Lower lobe of right lung (tissue), 2 donors: ENCODE measurements at regions not wholly inside any gene's neighbourhood (a gene's known extent, or its start where the extent isn't known, plus 50 kb on each side); places are given as distances from the start of the nearest gene placed in this dataset.

Source experiments
- ATAC-seq, 2 donors: fragments of 200-7000 bp; cut with Tn5 transposase; one replicate each; pipeline ENCODE4 v1.9.1; 2020 to 2022; ENCODE audit warnings: mild to moderate bottlenecking in 2 of 2, moderate library complexity in 2 of 2
- DNase-seq: peaks from one replicate; pipeline ENCODE4 v3.0.0-alpha.2; 2020
- H3K27ac ChIP-seq: fragments of 200-600 bp; one replicate; pipeline ENCODE4 v1.8.0; 2022
- H3K27me3 ChIP-seq: fragments of 200-600 bp; one replicate; pipeline ENCODE4 v1.8.0; 2022; ENCODE audit warnings: low read depth
- H3K36me3 ChIP-seq: fragments of 200-600 bp; one replicate; pipeline ENCODE4 v1.8.0; 2022; ENCODE audit warnings: mild to moderate bottlenecking
- H3K4me1 ChIP-seq: fragments of 200-600 bp; one replicate; pipeline ENCODE4 v1.8.0; 2022
- H3K4me3 ChIP-seq: fragments of 200-600 bp; one replicate; pipeline ENCODE4 v1.8.0; 2022; ENCODE audit warnings: mild to moderate bottlenecking
- H3K9me3 ChIP-seq: fragments of 200-600 bp; one replicate; pipeline ENCODE4 v1.8.0; 2022
- intact Hi-C: fragments of 100-400 bp; cut with DNase I; formaldehyde crosslinking; loops from one replicate; pipeline ENCODE4 v1.11.0; 2022
- TF ChIP-seq, protein P1 (sequence below): fragments of 200-600 bp; IDR thresholded peaks from one replicate; pipeline ENCODE4 v1.8.0; 2022; ENCODE audit warnings: antibody characterized with exemption, mild to moderate bottlenecking
- donor health status: DM: no; HTN: yes; CAD: no; lungs with severe emphysema.

GRCh38 chr10:84007482-84007881, 131.8 kb upstream of the GHITM start:
- Histone ChIP-seq H3K27ac (no peak overlapping the region), H3K4me1 (no peaks in the 10 kb centered on the region), H3K36me3 (no peaks in the 10 kb centered on the region), H3K4me3 (no peak overlapping the region), H3K9me3 (no peaks in the 10 kb centered on the region), H3K27me3 (no peaks in the 10 kb centered on the region)
- TF ChIP-seq, protein P1, sequence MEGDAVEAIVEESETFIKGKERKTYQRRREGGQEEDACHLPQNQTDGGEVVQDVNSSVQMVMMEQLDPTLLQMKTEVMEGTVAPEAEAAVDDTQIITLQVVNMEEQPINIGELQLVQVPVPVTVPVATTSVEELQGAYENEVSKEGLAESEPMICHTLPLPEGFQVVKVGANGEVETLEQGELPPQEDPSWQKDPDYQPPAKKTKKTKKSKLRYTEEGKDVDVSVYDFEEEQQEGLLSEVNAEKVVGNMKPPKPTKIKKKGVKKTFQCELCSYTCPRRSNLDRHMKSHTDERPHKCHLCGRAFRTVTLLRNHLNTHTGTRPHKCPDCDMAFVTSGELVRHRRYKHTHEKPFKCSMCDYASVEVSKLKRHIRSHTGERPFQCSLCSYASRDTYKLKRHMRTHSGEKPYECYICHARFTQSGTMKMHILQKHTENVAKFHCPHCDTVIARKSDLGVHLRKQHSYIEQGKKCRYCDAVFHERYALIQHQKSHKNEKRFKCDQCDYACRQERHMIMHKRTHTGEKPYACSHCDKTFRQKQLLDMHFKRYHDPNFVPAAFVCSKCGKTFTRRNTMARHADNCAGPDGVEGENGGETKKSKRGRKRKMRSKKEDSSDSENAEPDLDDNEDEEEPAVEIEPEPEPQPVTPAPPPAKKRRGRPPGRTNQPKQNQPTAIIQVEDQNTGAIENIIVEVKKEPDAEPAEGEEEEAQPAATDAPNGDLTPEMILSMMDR = no peak
- intact Hi-C loops = no loop called here
- ATAC-seq (no peak), DNase-seq (no peak)

DNA sequence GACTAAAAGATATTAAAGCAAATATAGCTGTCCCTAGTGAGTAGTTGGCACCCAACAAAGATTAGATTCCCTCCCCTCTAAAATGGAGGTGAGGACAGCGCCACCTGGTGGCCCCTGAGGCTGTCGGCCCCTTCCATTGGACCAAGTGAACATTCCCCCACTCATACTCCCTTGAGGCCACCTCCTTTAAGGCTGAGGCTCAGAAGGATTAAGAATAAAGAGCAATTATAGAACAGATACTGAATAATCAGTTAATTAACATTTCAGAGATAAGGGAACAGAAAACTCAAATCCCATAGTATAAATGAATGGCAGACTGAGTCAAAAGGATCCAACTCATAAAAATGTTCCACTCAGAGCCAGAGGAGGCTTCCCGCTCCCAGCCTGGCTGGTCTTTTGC, 130.4 kb upstream of the GHITM start:
- Histone ChIP-seq H3K9me3 (no peaks in the 10 kb centered on the region), H3K27me3 (no peaks in the 10 kb centered on the region), H3K4me1 (no peaks in the 10 kb centered on the region), H3K27ac (no peak overlapping the region), H3K36me3 (no peaks in the 10 kb centered on the region), H3K4me3 (no peak overlapping the region)
- intact Hi-C loops = no loop called here
- DNase-seq (no peak), ATAC-seq (peak in 1 of 2 donors; percentile 39)
- TF ChIP-seq, protein P1 = peak; percentile 63

GRCh38 chr10:84012431-84012830, 126.9 kb upstream of the GHITM start:
- no peak for ATAC-seq
- H3K27me3 ChIP-seq = no peaks in the 10 kb centered on the region
- TF ChIP-seq, protein P1 = no peak
- no peak overlapping the region for H3K27ac ChIP-seq
- no peaks in the 10 kb centered on the region for H3K4me1 ChIP-seq
- no peak for DNase-seq
- no peaks in the 10 kb centered on the region for H3K36me3 ChIP-seq
- H3K4me3 ChIP-seq = no peak overlapping the region
- H3K9me3 ChIP-seq = no peaks in the 10 kb centered on the region
- intact Hi-C loops = no loop called here

DNA sequence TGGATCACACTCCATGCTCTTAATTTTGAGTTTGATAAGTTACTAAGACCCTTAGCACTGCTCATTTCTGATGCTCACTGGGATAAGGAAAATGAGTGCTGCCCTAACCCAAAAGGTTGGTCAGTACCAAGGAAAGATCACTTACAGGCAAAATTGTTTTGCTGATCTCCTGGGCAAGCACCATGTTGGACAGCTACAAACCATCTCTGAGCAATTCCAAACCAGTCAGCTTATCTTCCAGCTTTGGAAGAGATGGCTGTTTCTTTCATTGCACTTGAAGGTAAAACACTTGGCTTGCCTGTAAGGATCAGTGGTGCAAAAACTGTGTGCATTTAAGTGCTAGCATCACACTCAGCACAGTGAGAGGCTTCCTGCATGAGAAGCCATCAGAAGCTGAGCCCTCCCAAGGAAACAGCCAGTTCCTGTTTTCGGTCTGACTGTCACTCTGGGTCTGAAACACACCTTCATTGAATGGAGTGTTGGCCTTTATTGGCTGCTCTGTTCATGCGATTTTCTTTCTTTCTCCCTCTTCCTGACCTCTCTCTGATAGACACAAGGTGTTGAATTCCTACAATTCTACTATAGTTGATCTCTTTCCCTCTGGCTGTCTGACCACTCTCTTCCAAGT, 126.4 kb upstream of the GHITM start:
- Histone ChIP-seq H3K4me1 (no peaks in the 10 kb centered on the region), H3K36me3 (no peaks in the 10 kb centered on the region), H3K27ac (no peak overlapping the region), H3K27me3 (no peaks in the 10 kb centered on the region), H3K9me3 (no peaks in the 10 kb centered on the region), H3K4me3 (no peak overlapping the region)
- no peak for DNase-seq
- TF ChIP-seq, protein P1 = no peak
- no peak for ATAC-seq
- intact Hi-C loops = no loop called here

DNA sequence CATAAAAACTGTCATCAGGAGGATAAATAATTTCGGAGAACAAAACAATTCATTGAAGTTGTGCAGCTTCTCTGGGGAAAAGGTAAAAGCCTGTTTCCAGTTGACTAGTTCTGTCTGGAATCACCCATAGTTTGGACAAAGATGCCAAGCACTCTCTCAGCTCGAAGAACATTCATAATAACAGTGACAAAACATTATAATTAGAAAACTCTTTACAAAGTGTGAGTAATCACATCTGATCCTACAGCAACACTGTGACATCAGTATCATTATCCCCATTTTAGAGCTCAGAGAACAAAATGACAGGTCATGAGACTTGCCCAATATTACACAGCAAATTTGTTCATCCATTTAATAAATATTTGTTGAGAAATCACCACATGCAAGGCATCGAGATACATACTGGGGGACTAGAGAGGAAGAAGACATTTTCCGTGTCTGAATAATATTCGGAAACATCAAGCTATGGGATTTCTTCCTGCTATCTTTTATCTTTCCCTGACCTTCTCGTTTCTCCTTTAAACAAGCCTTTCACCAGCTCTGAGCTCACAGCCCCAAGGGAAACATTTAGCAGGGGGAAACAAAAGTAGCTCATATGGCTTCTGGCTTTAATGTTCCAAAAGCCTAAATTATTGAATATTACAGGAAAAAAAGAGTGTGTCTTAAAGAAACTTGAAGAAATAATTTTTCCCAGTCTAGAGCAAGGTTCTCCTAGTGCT, 123.3 kb upstream of the GHITM start:
- H3K36me3 ChIP-seq = no peaks in the 10 kb centered on the region
- no peak for ATAC-seq
- H3K4me1 ChIP-seq = no peaks in the 10 kb centered on the region
- TF ChIP-seq, protein P1 = no peak
- H3K27ac ChIP-seq = no peak overlapping the region
- intact Hi-C loops = no loop called here
- no peaks in the 10 kb centered on the region for H3K27me3 ChIP-seq
- no peak for DNase-seq
- H3K9me3 ChIP-seq = no peaks in the 10 kb centered on the region
- H3K4me3 ChIP-seq = no peak overlapping the region
